ENCODE measurements at regions not wholly inside any gene's neighbourhood (a gene's known extent, or its start where the extent isn't known, plus 50 kb on each side); places are given as distances from the start of the nearest gene placed in this dataset.
"Not testable (repeated sequence)": the region's sequence is repeated elsewhere in the genome, so short reads cannot be mapped to it uniquely, and the experiment has no call there.

DNA sequence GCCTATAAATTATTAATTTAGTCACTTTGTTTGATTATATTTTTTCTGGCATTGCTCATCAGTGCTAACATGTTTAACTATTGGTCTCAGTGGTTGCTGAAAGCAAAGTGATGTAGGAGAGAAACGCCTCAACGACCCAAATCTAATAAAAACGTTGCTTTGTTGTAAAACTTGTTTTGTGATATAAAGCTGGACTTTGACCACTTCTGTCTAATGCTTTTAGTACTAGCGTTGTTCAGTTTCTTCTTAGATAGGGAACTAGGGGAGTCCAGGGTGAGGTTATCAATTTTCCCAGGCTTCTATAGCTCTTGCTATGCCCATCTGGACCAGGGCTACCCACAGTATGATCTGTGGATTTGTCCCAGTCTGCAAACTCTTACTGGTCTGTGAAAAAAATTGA is 80.6 kb upstream of the TBC1D5 start:
- no peak for DNase-seq

DNA sequence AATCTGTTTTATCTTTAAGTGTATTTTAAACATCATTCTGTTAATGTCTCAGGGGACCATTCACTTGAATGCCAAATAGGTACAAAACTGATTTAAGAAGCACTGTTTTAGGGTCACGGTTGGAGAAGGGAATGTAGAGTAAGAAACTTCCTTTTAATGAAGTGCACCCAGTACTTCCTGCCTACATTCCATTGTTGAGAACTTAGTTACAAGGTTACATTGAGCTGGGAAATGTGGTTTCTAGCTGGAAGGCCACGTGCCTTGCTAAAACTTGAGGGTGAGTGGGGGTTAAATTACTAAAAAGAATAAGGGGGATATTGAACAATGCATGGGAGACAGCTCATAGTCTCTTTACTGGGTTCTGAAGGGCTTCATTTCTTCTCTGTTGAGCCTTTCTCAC is 78.3 kb upstream of the TBC1D5 start:
- no peak for DNase-seq

DNA sequence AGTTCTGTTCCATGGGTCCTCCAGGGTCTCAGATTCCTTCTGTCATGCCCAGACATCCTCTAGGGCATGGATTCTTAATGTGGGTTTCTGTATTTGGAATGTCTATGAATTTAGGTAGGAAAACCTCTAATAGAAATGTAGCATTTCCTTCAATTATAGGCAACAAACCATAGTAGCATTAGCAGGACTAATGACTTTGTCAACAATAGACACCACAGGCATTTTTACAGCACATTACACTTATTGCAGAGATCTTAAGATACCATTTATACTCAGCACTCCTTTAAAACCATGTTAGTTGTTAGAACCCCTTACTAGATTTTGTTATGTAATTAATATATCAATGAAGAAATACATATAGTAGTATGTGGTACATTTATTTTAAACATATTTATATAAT is 77.8 kb upstream of the TBC1D5 start:
- no peak for DNase-seq

DNA sequence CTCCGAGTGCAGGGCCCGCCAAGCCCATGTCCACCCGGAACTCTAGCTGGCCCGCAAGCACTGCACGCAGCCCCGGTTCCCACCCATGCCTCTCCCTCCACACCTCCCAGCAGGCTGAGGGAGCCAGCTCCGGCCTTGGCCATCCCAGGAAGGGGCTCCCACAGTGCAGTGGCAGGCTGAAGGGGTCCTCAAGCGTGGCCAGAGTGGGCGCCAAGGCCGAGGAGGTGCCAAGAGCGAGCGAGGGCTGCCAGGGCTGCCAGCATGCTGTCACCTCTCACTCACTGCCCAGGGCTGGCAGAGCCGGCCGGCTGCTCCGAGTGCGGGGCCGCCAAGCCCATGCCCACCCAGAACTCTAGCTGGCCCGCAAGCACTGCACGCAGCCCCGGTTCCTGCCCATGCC is 75.5 kb upstream of the TBC1D5 start:
- not testable (repeated sequence) for DNase-seq

DNA sequence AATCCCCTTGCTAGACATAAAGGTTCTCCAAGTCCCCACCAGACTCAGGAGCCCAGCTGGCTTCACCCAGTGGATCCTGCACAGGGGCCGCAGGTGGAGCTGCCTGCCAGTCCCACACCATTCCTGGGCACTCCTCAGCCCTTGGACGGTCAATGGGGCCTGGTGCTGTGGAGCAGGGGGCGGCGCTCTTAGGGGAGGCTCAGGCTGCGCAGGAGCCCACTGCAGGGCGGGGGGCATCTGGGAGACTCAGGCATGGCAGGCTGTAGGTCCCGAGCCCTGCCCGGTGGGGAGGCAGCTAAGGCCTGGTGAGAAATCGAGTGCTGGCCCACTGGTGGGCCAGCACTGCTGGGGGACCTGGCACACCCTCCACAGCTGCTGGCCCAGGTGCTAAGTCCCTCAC is 75.1 kb upstream of the TBC1D5 start:
- no peak for DNase-seq

DNA sequence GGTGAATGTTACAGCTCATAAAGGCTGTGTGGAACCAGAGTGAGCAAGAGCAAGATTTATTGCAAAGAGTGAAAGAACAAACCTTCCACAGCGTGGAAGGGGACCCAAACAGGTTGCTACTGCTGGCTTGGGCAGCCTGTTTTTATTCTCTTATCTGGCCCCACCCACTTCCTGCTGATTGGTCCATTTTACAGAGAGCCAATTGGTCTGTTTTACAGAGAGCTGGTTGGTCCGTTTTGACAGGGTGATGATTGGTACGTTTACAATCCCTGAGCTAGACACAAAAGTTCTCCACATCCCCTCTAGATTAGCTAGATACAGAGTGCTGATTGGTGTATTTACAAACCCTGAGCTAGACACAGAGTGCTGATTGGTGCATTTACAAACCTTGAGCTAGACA is 74.4 kb upstream of the TBC1D5 start:
- not testable (repeated sequence) for DNase-seq

DNA sequence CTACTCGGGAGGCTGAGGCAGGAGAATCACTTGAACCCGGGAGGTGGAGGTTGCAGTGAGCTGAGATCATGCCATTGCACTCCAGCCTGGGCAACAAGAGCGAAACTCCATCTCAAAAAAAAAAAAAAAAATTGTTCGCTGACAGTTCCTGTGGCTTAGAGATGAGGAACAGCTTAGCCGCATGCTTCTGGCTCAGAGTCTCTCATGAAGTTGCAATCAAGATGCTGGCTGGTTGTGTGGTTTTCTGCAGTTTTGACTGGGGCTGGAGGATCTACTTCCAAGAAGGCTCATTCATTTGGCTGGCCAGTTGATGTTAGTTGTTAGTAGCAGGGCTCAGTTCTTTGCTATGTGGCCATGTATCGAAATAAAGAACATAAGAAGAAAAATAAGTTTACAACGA is 69.9 kb upstream of the TBC1D5 start:
- not testable (repeated sequence) for DNase-seq

DNA sequence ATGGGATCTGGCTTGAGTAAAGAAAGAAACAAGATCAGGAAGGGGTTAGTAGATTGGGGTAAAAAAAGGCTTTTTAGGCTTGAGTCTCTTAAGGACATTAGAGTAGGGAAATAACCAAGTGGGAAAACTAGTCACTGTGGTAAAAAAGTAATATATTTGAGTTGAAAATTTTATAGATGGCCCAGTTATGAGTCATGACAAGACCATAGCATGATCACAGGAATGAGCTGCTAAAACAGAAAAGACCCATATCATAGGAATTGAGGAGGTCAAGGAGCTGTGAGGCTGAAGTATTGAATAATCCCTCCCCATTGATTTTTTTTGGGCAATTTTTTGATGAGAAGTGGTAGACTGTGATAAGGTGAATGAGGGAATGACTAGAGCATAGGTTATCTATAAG is 69.2 kb upstream of the TBC1D5 start:
- DNase-seq, result no peak

DNA sequence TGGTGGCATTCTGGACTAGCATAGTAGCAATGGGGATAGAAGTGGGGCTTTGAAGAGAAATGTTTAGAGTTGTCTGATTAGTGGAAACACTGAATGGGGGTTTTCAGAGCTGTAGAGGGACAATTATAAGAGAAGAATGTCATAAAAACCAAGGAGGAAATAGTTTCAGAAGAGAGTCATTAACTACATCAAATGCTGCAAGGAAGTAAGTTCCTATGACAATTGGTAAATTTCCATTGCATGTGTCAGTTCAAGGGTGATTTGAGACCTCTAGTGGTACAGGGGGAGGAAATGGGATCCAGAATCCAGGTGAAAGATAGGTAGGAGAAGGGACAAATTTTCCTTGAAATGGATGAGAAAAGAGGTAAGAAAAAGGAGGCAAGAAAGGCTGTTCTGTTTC is 68.3 kb upstream of the TBC1D5 start:
- no peak for DNase-seq

DNA sequence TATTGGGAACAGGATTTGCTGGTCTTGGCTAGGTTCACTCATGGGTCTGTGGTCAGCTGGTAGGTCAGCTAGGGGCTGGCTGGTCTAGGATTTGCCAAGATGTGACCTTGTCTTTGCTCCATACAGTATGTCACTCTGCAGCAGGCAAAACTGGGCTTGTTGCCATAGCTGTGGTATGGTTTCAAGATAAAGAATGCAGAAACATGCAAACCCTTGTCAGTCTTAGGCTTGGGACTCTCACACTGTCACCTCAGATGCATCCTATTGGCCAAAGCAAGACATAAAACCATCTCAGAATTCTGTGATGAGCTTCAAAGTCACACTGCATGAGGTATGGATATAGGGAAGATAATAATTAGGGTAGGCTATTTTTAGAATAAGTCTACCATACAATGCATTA is 66.6 kb upstream of the TBC1D5 start:
- no peak for DNase-seq

DNA sequence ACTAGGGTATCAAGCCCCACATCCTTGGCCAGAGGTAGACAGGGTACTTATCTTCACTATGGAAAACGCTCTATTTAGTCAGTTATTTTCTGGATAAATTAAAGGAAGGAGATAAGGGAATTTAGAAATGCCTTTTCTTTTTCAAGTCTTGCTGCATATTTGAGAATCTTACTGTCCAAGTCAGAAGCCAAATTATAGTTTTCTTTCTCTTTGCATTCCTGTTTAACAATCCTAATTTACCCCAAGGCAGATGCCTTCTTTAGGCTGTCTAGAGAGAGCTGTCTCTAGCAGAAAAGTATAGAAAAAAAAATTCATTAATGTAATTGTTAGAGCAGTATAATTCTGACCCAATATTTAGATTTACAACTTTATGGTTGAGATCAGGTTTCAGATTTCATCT is 64.4 kb upstream of the TBC1D5 start:
- no peak for DNase-seq

DNA sequence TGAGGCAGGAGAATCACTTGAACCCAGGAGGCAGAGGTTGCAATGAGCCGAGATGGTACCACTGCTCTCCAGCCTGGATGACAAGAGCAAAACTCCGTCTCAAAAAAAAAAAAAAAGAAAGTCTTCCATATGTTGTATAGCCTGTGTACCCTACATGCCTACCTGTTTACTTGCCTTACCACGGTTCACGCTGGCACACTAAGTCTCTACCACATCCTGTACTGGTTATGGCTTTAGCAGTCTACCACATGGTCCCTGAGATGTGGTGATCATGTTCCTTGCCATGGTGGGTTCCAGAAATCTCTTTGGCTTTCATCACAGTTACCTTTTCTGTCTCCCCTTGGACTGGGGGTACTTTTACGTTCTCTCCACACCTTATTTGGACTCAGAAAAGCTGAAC is 63.8 kb upstream of the TBC1D5 start:
- no peak for DNase-seq

DNA sequence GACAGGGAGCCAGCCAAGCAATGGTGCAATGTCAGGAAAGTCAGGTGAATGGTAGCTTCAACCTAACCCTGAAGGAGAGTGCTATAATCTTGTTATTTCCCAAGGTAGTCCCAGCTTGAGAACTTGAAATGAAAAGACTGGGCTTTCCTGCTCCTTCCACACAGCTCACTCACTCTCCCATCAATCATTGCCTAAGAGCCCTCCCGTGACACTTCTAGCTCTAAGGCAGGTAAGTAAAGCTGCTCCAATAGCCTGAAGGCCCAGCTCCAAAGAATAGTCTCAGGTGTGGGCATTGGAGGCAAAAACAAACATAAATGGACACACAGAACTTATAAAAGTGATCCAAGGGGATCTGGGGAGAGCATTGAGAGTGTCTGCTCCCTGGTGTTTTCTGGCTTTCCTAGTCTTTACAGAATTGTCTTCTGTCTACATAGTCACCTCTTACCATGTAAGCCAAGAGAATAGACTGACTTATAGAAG is 63.1 kb upstream of the TBC1D5 start:
- DNase-seq, result no peak

DNA sequence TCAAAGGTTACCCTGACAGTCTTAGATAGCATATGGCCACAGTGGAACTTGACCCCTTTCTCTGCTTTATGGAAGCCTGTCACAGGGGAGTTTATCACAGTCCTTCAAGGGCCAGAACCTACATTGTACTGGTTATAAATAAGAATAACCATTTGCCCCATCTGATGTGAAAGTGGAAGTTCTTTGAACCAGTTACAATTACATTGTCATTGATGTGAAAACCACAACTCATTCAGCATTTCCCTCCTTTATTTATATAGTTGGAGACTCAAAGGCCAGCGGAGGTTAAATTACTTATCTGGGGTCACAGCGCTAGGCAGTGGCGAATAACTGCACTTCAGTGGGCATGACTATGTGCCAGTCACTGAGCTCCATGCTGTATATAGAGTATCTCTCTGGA is 60.5 kb upstream of the TBC1D5 start:
- no peak for DNase-seq

DNA sequence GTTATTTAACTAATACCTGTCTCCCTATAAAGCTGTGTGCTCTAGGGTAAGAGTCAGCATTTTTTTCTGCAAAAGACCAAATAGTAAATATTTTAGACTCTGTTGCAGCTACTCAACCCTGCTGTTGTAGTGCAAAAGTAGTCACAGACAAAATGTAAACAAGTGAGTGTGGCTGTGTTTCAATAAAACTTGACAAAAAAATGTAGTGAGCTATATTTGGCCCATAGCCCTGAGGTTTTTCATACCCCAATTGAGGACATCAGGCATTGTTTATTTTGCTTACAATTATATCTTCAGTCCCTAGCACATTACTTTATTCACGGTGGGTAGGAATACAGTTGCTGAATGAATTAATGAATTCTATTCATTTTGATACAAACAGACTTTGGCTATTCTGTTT is 58.7 kb upstream of the TBC1D5 start:
- no peak for DNase-seq

DNA sequence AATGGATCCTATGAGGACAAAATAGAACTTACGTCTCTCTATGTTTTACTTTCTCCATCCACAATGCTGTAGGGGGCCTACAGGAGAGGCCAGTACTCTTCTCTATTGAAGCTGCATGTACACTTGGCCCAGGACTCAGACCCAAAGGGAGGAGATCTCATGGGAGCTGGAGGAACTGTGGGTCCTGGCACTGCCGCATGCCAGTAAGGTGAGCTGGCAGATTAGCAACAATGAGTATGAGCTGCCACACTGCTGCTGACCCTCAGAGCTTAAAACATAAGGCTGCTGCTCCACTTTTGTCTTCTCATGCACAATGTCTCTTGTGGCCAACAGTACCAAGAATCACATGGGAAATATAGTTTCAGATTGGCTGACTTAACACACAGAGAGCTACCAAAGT is 57.8 kb upstream of the TBC1D5 start:
- no peak for DNase-seq

DNA sequence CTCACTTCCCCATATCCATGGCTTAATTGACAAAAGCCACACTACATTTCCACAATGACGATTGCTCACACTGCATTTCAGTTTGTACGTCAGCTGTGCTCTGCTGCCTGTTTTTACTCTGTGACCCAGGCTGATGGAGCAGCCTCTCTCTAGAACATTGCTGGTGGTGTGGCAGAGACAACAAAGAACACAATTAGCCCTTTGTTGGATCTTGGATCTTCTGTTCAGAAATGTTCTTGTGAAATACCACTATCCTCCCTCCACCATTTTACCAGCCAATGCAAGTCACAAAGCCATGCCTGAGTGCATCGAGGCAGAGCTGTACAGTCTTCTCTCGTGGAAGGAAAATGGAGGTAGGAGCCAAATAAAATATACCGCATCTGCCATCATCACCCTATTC is 56.9 kb upstream of the TBC1D5 start:
- DNase-seq, result no peak

DNA sequence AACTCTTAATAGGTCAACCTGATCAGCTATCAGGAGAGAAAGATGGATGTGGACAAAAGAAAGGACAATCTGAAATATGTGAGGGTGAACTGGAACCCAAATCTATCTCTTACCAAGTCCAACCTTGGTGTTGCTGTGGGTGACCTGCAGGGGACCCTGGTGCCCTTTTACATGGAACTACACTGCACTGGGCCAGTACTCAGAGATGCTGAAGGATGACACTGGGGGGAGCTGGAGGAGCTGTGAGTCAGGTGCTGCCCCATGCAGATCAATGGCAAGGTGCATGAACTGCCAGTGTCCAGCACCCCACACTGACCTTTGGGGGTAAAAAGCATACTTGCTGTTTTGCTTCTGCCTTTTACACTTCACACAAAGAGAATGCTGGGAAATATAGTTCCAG is 55.6 kb upstream of the TBC1D5 start:
- no peak for DNase-seq

DNA sequence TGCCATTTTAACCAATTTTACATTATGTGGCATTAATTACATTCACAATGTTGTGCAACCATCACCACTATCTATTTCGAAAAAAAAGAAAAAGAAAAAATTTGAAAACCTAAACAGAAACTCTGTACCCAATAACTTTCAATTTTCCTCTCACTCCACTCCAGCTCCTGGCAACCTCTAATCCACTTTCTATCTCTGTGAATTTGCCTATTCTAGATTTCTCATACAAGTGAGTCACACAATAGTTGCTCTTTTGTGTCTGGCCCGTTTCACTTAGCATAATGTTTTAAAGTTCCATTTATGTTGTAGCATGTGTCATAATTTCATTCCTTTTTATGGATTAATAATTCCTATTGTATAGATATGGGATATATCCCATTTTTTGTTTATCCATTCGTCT is 53.3 kb upstream of the TBC1D5 start:
- DNase-seq, result no peak

DNA sequence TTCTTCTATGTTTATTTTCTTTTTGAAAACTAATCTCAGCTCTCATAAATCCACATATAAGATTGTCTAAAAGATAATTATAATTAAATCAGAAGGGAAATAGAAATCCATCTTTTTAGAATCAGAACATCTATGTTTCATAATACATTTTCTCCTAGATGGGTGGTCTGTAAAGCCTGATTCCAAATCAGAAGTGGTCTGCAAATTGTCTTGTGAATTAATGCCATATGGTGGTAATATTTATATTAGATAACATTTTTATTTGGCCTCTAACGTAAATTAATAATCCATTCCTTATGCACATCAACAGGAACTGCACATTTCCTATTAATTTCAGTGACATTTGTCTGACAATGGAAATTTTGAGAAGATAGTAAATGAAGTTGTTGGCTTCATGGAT is 52.8 kb upstream of the TBC1D5 start:
- DNase-seq, result no peak

DNA sequence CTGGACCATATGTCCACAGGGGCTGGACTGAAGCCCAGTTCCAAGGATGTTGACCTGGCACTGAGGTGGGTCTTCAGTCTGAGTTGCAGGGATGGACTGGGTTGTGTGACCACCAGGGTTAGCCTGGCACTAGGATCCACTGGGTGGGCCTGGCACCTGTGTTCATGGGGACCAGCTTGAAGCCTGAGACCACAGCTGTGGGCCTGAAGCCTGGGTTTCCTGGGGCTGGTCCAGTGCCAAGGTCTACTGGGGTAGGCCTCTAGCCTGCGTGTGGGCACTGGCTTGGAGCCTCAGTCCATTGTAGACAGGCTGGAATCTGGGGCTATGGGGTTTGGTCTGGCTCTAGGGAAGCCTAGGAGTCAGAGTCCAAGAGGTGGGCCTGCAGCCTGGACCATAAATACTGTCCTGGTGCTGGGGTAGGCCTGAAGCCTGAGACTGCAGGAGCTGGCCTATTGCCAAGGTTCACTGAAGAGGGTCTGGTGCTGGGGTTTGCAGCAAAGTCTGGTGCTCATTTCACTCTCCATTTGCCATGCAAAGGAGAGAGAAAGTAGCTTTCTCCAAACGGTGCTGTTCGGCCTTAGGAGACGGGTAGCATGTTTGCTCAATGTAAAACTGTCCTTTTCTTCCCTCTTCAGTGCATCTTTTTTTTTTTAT is 51.2 kb upstream of the TBC1D5 start:
- no peak for DNase-seq

Data from bone marrow (tissue), 2 donors.